RWPE2 (cell line): ENCODE measurements at regions not wholly inside any gene's neighbourhood (a gene's known extent, or its start where the extent isn't known, plus 50 kb on each side); places are given as distances from the start of the nearest gene placed in this dataset.

Experiments used
- ATAC-seq: fragments of 200-7000 bp; cut with Tn5 transposase; 3 replicates; pipeline ENCODE4 v1.9.1; 2021; ENCODE audit warnings: low read depth
- DNase-seq: peaks from one replicate; pipeline ENCODE4 v3.0.0-alpha.2; 2020; ENCODE audit warnings: low spot score
- H3K27ac ChIP-seq: fragments of 450-650 bp; 2 replicates; pipeline ENCODE4 v1.5.1; 2017; ENCODE audit warnings: mild to moderate bottlenecking; ENCODE audit not compliant: poor library complexity, severe bottlenecking
- H3K27me3 ChIP-seq: fragments of 250-450 bp; sonication (Bioruptor Pico); 2 replicates; pipeline ENCODE4 v1.5.1; 2021; ENCODE audit warnings: mild to moderate bottlenecking, moderate library complexity; ENCODE audit not compliant: insufficient read depth, poor library complexity, severe bottlenecking
- H3K36me3 ChIP-seq: fragments of 250-450 bp; sonication (Bioruptor Pico); 2 replicates; pipeline ENCODE4 v1.5.1; 2020; ENCODE audit warnings: low read depth, mild to moderate bottlenecking, moderate library complexity
- H3K4me1 ChIP-seq: fragments of 250-450 bp; sonication (Bioruptor Pico); 2 replicates; pipeline ENCODE4 v1.5.1; 2021; ENCODE audit warnings: mild to moderate bottlenecking, moderate library complexity; ENCODE audit not compliant: insufficient read depth, poor library complexity, severe bottlenecking
- H3K4me3 ChIP-seq: fragments of 250-450 bp; sonication (Bioruptor Pico); 2 replicates; pipeline ENCODE4 v1.5.1; 2021; ENCODE audit warnings: mild to moderate bottlenecking, moderate library complexity; ENCODE audit not compliant: severe bottlenecking
- H3K9me3 ChIP-seq: fragments of 250-450 bp; sonication (Bioruptor Pico); 2 replicates; pipeline ENCODE4 v1.5.1; 2021; ENCODE audit warnings: mild to moderate bottlenecking, moderate library complexity; ENCODE audit not compliant: severe bottlenecking
- CTCF ChIP-seq: fragments of 450-650 bp; IDR thresholded peaks from one replicate; pipeline ENCODE4 v1.5.1; 2017; ENCODE audit warnings: mild to moderate bottlenecking, moderate library complexity; ENCODE audit not compliant: poor library complexity, severe bottlenecking

DNA sequence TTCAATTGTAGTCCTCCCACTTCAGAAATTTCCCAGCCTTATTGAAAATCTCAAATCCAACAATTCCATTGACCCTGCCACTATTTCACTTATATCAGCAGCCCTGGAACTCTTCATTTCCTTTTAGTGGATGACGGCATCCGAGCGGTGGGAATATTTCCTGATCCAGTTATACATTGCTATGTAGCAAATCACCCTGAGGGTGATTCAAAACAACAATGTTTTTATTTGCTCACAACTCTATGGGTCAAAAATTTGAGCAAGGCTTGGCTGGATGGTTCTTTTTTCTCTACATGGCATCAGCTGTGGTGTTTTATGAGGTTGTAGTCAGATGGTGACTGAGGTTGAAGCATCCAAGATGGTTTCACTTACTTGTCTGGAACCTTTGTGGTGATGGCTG lies 70.5 kb downstream of the CHST2 start:
- Histone ChIP-seq H3K4me1 (no peaks in the 10 kb centered on the region), H3K36me3 (no peaks in the 10 kb centered on the region), H3K4me3 (no peak overlapping the region), H3K9me3 (no peaks in the 10 kb centered on the region), H3K27me3 (no peaks in the 10 kb centered on the region), H3K27ac (no peak overlapping the region)
- TF ChIP-seq CTCF = no peak
- no peak for DNase-seq
- no peak for ATAC-seq

GRCh38 chr3:143192193-143192592 lies 72.6 kb downstream of the CHST2 start:
- no peak for TF ChIP-seq CTCF
- ATAC-seq (no peak), DNase-seq (no peak)
- H3K4me1 ChIP-seq = no peaks in the 10 kb centered on the region
- no peaks in the 10 kb centered on the region for H3K9me3 ChIP-seq
- H3K36me3 ChIP-seq = no peaks in the 10 kb centered on the region
- no peaks in the 10 kb centered on the region for H3K27me3 ChIP-seq
- no peak overlapping the region for H3K27ac ChIP-seq
- no peak overlapping the region for H3K4me3 ChIP-seq

DNA sequence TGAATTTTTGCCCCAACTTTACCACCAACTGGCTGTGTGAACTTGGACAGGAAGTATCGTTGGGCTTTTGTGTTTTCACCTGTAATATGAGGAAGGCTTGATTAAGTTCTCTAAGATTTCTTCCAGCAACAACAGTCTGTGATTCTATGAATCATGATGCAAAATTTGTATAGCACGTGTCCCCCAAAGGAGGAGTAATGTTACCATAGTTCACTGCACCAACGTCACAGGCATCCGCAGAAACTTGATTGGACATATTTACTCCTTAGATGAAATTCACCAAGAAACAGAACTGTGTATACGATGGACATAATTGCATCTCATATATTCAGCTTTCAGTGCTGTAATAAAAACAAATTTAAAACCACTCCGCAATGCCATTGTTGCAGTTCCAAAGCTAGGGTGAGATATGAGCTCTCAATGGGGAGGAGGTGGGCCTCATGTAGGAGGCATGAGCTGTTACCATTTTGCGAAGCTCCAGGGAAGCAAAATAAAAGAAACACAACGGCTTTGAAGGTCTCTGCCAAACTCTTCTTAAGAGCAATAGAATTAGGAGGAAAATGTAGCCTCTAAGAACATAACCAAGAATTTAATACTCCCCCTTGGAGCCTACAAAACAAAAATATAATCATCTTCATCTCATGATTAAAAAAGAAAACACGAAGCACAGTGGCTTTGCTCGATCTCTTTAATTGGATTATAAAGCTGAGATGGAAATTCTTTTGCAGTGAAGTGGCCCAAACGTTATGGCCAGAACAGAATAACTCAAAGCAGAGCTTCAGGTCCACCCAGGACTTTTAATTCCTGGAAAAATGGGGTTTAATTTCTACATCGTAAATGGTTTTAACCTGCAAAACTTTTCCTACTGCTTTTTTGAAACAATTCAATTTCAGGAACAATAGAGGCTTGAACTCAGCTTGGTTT lies 80.7 kb downstream of the CHST2 start:
- no peak for DNase-seq
- Histone ChIP-seq H3K4me3 (no peak overlapping the region), H3K9me3 (no peaks in the 10 kb centered on the region), H3K27ac (no peak overlapping the region), H3K36me3 (no peaks in the 10 kb centered on the region), H3K27me3 (no peaks in the 10 kb centered on the region), H3K4me1 (no peaks in the 10 kb centered on the region)
- ATAC-seq = no peak
- TF ChIP-seq CTCF = no peak

- Histone ChIP-seq H3K27ac (no peak overlapping the region), H3K36me3 (no peaks in the 10 kb centered on the region), H3K27me3 (no peaks in the 10 kb centered on the region), H3K4me1 (no peaks in the 10 kb centered on the region), H3K4me3 (no peak overlapping the region), H3K9me3 (no peaks in the 10 kb centered on the region)
- no peak for DNase-seq
- TF ChIP-seq CTCF = no peak
- ATAC-seq = no peak
Observed at GRCh38 chr3:143201045-143201444, 81.5 kb downstream of the CHST2 start.
